A549 (cell line): ENCODE measurements at regions not wholly inside any gene's neighbourhood (a gene's known extent, or its start where the extent isn't known, plus 50 kb on each side); places are given as distances from the start of the nearest gene placed in this dataset.

Experiments
- ATAC-seq, 2 experiments: fragments of 200-7000 bp in 1 of 2; fragments of >200 bp in 1 of 2; cut with Nextera tagmentation in 1 of 2; cut with Tn5 transposase in 1 of 2; 3 replicates each; pipeline versions ENCODE4 v1.8.0 to v1.9.1; 2018 to 2020; ENCODE audit warnings: mild to moderate bottlenecking in 1 of 2, moderate library complexity in 1 of 2
- CTCF ChIA-PET: fragments of 300-600 bp; sonication (Branson Sonifier 250); formaldehyde crosslinking; extraction: SDS; loops from one replicate; lab custom pipeline; 2021; ENCODE audit warnings: antibody characterized with exemption, inconsistent platforms; lab: Yijun Ruan, JAX
- POLR2A ChIA-PET: fragments of 350-600 bp; formaldehyde crosslinking; extraction: SDS; loops from one replicate; lab custom pipeline; 2021; ENCODE audit warnings: antibody characterized with exemption, inconsistent platforms; lab: Yijun Ruan, JAX
- DNase-seq, 2 experiments: peaks; one replicate each; pipeline versions ENCODE4 v3.0.0 to v3.0.0-alpha.2; 2011 to 2016; ENCODE audit warnings: low read depth in 1 of 2, low spot score in 1 of 2
- FAIRE-seq: peaks from 2 replicates; lab custom pipeline; 2011; peaks lifted over from hg19 to GRCh38; lab: Jason Lieb, UNC
- H3K27ac ChIP-seq, 2 experiments: fragments of >200 bp; sonication (Bioruptor Twin); formaldehyde crosslinking; 3 replicates each; pipeline ENCODE4 v1.5.1; 2016 to 2017
- H3K4me1 ChIP-seq: fragments of >200 bp; sonication (Bioruptor Twin); formaldehyde crosslinking; 3 replicates; pipeline ENCODE4 v1.6.1; 2016
- H3K4me2 ChIP-seq: fragments of >200 bp; sonication (Bioruptor Twin); formaldehyde crosslinking; 3 replicates; pipeline ENCODE4 v1.6.1; 2016
- H3K4me3 ChIP-seq: fragments of >200 bp; sonication (Bioruptor Twin); formaldehyde crosslinking; 3 replicates; pipeline ENCODE4 v1.5.1; 2016
- H3K9me3 ChIP-seq: fragments of >200 bp; sonication (Bioruptor Twin); formaldehyde crosslinking; 3 replicates; pipeline ENCODE4 v1.6.1; 2016
- CHD4 ChIP-seq: fragments of 200-600 bp; sonication (generic); IDR thresholded peaks from 2 replicates; pipeline ENCODE4 v1.6.1; 2016; ENCODE audit warnings: antibody characterized with exemption, mild to moderate bottlenecking, borderline replicate concordance
- EHMT2 ChIP-seq: fragments of 200-600 bp; sonication (generic); IDR thresholded peaks from 2 replicates; pipeline ENCODE4 v1.6.1; 2016; ENCODE audit warnings: antibody characterized with exemption, low read depth, mild to moderate bottlenecking, moderate library complexity
- FOSL2 ChIP-seq, 2 experiments: fragments of 450-650 bp in 1 of 2; fragments of >200 bp in 1 of 2; sonication (Bioruptor Twin) in 1 of 2; formaldehyde crosslinking; IDR thresholded peaks; 2 replicates each; pipeline versions ENCODE4 v1.5.0 to v1.6.1; 2016 to 2020; ENCODE audit warnings: mild to moderate bottlenecking in 1 of 2, moderate library complexity in 1 of 2
- HOXA7 ChIP-seq: fragments of 250-450 bp; sonication (Bioruptor Pico); IDR thresholded peaks from 2 replicates; pipeline ENCODE4 v1.5.0; 2020; ENCODE audit warnings: mild to moderate bottlenecking, moderate library complexity
- JUN ChIP-seq, 2 experiments: fragments of >200 bp; sonication (Bioruptor Twin); formaldehyde crosslinking; IDR thresholded peaks; 2 replicates in 1 of 2; 3 replicates in 1 of 2; pipeline ENCODE4 v1.6.1; 2016 to 2017
- KDM1A ChIP-seq: fragments of 200-600 bp; sonication (generic); IDR thresholded peaks from 2 replicates; pipeline ENCODE4 v1.6.1; 2016; ENCODE audit warnings: low read depth, mild to moderate bottlenecking
- MYC ChIP-seq: IDR thresholded peaks from 2 replicates; pipeline ENCODE4 v1.6.1; 2012; ENCODE audit warnings: mild to moderate bottlenecking, inconsistent platforms, low read length, improper control_type of control experiment, borderline replicate concordance
- NR3C1 ChIP-seq: fragments of >200 bp; sonication (Bioruptor Twin); formaldehyde crosslinking; IDR thresholded peaks from 3 replicates; pipeline ENCODE4 v1.6.1; 2017
- POLR2A ChIP-seq: IDR thresholded peaks from 2 replicates; pipeline ENCODE4 v1.6.1; 2012; ENCODE audit warnings: mild to moderate bottlenecking, low read length
- POLR2AphosphoS2 ChIP-seq: conservative IDR thresholded peaks from 2 replicates; pipeline ENCODE4 v1.6.1; 2012; ENCODE audit warnings: low read length, improper control_type of control experiment, inconsistent platforms
- RFX5 ChIP-seq: fragments of 450-650 bp; IDR thresholded peaks from 2 replicates; pipeline ENCODE4 v1.7.1; 2014; ENCODE audit warnings: antibody characterized with exemption, mild to moderate bottlenecking, moderate library complexity
- RNF2 ChIP-seq: fragments of 200-600 bp; sonication (generic); IDR thresholded peaks from 2 replicates; pipeline ENCODE4 v1.6.1; 2016; ENCODE audit warnings: low read depth, mild to moderate bottlenecking, antibody characterized with exemption, moderate library complexity, borderline replicate concordance
- SREBF2 ChIP-seq: fragments of 450-650 bp; IDR thresholded peaks from 2 replicates; pipeline ENCODE4 v1.6.1; 2014; ENCODE audit warnings: mild to moderate bottlenecking, moderate library complexity
- TFCP2L1 ChIP-seq: fragments of 250-450 bp; sonication (Bioruptor Pico); IDR thresholded peaks from 2 replicates; pipeline ENCODE4 v1.5.0; 2021; ENCODE audit warnings: mild to moderate bottlenecking
- ZFP36 ChIP-seq: fragments of 450-650 bp; IDR thresholded peaks from 2 replicates; pipeline ENCODE4 v1.6.1; 2014; ENCODE audit warnings: borderline replicate concordance; ENCODE audit not compliant: partially characterized antibody
- WGBS: methylation state at CpG from one replicate; pipeline ENCODE4 v1.1.6; 2017; ENCODE audit errors: missing lambda C conversion rate; 5-methylcytosine and 5-hydroxymethylcytosine counted together
- TF ChIP-seq, protein P1 (sequence below): fragments of 150-350 bp; IDR thresholded peaks from 2 replicates; pipeline ENCODE4 v1.6.1; 2014; ENCODE audit warnings: low read depth, mild to moderate bottlenecking, low read length
- TF ChIP-seq, protein P2 (sequence below): fragments of 250-450 bp; sonication (Bioruptor Pico); IDR thresholded peaks from 2 replicates; pipeline ENCODE4 v1.5.0; 2020; ENCODE audit warnings: low read depth, mild to moderate bottlenecking, moderate library complexity
- TF ChIP-seq, protein P3 (sequence below): fragments of 200-600 bp; sonication (generic); IDR thresholded peaks from 2 replicates; pipeline ENCODE4 v1.6.1; 2016; ENCODE audit warnings: antibody characterized with exemption, mild to moderate bottlenecking, moderate library complexity
- TF ChIP-seq, protein P4 (sequence below): fragments of >200 bp; sonication (Bioruptor Twin); formaldehyde crosslinking; IDR thresholded peaks from 3 replicates; pipeline ENCODE4 v1.5.1; 2016
- TF ChIP-seq, protein P5 (sequence below): fragments of 250-450 bp; sonication (Bioruptor Pico); IDR thresholded peaks from 2 replicates; pipeline ENCODE4 v1.5.0; 2021; ENCODE audit warnings: mild to moderate bottlenecking, moderate library complexity, borderline replicate concordance

DNA sequence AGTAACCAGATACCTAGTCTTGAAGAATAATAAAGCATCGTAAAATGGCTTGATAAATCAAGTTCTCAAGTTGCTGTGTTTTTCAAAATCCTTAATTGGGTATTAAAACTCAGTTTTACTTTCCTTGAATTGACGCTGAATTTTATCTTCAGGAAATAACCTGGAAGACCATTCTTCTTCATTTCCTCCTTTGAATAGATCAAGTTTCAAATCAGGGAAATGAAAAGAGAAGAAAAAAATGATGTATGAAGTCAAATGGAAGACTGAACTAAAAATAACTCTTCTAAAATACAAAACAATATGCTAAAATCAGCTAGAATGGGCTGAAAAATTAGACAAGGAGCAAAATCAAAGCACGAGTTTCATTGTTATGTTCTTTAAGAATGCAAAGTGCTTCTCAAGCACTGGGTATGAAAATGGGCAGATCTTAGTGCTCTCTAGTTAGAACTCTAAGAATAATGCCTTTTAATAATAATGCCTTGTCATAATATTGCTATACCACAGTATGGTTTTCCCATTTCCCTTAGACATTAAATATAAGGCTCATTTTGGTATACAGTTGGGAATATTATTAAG is 54.6 kb upstream of the CLEC14A start:
- Histone ChIP-seq H3K4me1 (no peaks in the 10 kb centered on the region), H3K4me2 (no peak overlapping the region), H3K4me3 (no peak overlapping the region), H3K9me3 (no peaks in the 10 kb centered on the region), H3K27ac (no peak overlapping the region)
- ATAC-seq, result no peak
- TF ChIP-seq JUN (IDR thresholded peaks at IDR 0.05) (no peak), FOSL2 (IDR thresholded peaks at IDR 0.05) (no peak), FOSL2 (CRISPR knock-in tag; IDR thresholded peaks at IDR 0.05) (no peak), RNF2 (no peak), KDM1A (no peak), CHD4 (no peak), NR3C1 (no peak), EHMT2 (no peak), POLR2AphosphoS2 (no peak), ZFP36 (no peak), SREBF2 (no peak), POLR2A (no peak), TFCP2L1 (CRISPR knock-in tag) (no peak), MYC (no peak), HOXA7 (CRISPR knock-in tag) (no peak), RFX5 (no peak)
- TF ChIP-seq, protein P1, sequence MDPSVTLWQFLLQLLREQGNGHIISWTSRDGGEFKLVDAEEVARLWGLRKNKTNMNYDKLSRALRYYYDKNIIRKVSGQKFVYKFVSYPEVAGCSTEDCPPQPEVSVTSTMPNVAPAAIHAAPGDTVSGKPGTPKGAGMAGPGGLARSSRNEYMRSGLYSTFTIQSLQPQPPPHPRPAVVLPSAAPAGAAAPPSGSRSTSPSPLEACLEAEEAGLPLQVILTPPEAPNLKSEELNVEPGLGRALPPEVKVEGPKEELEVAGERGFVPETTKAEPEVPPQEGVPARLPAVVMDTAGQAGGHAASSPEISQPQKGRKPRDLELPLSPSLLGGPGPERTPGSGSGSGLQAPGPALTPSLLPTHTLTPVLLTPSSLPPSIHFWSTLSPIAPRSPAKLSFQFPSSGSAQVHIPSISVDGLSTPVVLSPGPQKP, result no peak
- TF ChIP-seq, protein P2, sequence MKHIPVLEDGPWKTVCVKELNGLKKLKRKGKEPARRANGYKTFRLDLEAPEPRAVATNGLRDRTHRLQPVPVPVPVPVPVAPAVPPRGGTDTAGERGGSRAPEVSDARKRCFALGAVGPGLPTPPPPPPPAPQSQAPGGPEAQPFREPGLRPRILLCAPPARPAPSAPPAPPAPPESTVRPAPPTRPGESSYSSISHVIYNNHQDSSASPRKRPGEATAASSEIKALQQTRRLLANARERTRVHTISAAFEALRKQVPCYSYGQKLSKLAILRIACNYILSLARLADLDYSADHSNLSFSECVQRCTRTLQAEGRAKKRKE (CRISPR knock-in tag), result no peak
- TF ChIP-seq, protein P3, sequence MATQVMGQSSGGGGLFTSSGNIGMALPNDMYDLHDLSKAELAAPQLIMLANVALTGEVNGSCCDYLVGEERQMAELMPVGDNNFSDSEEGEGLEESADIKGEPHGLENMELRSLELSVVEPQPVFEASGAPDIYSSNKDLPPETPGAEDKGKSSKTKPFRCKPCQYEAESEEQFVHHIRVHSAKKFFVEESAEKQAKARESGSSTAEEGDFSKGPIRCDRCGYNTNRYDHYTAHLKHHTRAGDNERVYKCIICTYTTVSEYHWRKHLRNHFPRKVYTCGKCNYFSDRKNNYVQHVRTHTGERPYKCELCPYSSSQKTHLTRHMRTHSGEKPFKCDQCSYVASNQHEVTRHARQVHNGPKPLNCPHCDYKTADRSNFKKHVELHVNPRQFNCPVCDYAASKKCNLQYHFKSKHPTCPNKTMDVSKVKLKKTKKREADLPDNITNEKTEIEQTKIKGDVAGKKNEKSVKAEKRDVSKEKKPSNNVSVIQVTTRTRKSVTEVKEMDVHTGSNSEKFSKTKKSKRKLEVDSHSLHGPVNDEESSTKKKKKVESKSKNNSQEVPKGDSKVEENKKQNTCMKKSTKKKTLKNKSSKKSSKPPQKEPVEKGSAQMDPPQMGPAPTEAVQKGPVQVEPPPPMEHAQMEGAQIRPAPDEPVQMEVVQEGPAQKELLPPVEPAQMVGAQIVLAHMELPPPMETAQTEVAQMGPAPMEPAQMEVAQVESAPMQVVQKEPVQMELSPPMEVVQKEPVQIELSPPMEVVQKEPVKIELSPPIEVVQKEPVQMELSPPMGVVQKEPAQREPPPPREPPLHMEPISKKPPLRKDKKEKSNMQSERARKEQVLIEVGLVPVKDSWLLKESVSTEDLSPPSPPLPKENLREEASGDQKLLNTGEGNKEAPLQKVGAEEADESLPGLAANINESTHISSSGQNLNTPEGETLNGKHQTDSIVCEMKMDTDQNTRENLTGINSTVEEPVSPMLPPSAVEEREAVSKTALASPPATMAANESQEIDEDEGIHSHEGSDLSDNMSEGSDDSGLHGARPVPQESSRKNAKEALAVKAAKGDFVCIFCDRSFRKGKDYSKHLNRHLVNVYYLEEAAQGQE, result no peak
- TF ChIP-seq, protein P4, sequence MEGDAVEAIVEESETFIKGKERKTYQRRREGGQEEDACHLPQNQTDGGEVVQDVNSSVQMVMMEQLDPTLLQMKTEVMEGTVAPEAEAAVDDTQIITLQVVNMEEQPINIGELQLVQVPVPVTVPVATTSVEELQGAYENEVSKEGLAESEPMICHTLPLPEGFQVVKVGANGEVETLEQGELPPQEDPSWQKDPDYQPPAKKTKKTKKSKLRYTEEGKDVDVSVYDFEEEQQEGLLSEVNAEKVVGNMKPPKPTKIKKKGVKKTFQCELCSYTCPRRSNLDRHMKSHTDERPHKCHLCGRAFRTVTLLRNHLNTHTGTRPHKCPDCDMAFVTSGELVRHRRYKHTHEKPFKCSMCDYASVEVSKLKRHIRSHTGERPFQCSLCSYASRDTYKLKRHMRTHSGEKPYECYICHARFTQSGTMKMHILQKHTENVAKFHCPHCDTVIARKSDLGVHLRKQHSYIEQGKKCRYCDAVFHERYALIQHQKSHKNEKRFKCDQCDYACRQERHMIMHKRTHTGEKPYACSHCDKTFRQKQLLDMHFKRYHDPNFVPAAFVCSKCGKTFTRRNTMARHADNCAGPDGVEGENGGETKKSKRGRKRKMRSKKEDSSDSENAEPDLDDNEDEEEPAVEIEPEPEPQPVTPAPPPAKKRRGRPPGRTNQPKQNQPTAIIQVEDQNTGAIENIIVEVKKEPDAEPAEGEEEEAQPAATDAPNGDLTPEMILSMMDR, result no peak
- TF ChIP-seq, protein P5, sequence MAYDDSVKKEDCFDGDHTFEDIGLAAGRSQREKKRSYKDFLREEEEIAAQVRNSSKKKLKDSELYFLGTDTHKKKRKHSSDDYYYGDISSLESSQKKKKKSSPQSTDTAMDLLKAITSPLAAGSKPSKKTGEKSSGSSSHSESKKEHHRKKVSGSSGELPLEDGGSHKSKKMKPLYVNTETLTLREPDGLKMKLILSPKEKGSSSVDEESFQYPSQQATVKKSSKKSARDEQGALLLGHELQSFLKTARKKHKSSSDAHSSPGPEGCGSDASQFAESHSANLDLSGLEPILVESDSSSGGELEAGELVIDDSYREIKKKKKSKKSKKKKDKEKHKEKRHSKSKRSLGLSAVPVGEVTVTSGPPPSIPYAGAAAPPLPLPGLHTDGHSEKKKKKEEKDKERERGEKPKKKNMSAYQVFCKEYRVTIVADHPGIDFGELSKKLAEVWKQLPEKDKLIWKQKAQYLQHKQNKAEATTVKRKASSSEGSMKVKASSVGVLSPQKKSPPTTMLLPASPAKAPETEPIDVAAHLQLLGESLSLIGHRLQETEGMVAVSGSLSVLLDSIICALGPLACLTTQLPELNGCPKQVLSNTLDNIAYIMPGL (CRISPR knock-in tag), result no peak
- CTCF ChIA-PET, result no interaction called here
- DNase-seq, result no peak
- no peak for FAIRE-seq
- WGBS, result 29% methylated on average over 3 of the region's 3 CpGs
- POLR2A ChIA-PET, result no interaction called here
